ENCODE measurements at regions not wholly inside any gene's neighbourhood (a gene's known extent, or its start where the extent isn't known, plus 50 kb on each side); places are given as distances from the start of the nearest gene placed in this dataset.

DNA sequence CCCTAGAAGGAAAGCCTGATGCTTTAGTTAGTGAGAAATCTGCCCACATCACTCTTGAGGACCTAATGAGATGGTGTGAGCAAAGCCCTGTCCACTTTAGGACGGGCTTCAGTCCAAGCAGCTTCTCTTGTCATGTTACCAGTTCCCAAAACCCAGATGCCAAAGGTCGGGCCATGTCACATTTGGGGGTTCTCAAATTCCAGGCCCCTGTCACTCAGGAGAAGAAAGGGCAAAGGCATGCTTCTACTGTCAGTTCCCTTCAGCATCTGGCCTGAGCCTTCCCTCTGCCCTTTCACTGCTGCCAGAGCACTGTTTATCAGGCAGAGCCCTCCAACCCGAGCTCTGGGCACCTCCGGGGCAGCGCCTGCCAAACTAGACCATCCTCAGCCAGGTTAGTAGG, 556.0 kb downstream of the BNC2 start:
- TF ChIP-seq, protein P1, sequence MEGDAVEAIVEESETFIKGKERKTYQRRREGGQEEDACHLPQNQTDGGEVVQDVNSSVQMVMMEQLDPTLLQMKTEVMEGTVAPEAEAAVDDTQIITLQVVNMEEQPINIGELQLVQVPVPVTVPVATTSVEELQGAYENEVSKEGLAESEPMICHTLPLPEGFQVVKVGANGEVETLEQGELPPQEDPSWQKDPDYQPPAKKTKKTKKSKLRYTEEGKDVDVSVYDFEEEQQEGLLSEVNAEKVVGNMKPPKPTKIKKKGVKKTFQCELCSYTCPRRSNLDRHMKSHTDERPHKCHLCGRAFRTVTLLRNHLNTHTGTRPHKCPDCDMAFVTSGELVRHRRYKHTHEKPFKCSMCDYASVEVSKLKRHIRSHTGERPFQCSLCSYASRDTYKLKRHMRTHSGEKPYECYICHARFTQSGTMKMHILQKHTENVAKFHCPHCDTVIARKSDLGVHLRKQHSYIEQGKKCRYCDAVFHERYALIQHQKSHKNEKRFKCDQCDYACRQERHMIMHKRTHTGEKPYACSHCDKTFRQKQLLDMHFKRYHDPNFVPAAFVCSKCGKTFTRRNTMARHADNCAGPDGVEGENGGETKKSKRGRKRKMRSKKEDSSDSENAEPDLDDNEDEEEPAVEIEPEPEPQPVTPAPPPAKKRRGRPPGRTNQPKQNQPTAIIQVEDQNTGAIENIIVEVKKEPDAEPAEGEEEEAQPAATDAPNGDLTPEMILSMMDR (IDR thresholded peaks at IDR 0.05), result no peak
- Histone ChIP-seq H3K4me1 (ENCODE audit: control insufficient read depth in 1 of 2, low read depth in 2 of 2) (peaks cover 13 to 42% of the 10 kb centered on the region in 2 donors), H3K4me3 (no peak overlapping the region), H3K9me3 (no peaks in the 10 kb centered on the region), H3K27ac (no peak overlapping the region), H3K36me3 (no peaks in the 10 kb centered on the region), H3K27me3 (replicated peaks; ENCODE audit: insufficient read depth) (no peaks in the 10 kb centered on the region)
- no peak for DNase-seq (ENCODE audit: low spot score)
- ATAC-seq (ENCODE audit: insufficient number of reproducible peaks, low FRiP score, low read depth), result no peak

DNA sequence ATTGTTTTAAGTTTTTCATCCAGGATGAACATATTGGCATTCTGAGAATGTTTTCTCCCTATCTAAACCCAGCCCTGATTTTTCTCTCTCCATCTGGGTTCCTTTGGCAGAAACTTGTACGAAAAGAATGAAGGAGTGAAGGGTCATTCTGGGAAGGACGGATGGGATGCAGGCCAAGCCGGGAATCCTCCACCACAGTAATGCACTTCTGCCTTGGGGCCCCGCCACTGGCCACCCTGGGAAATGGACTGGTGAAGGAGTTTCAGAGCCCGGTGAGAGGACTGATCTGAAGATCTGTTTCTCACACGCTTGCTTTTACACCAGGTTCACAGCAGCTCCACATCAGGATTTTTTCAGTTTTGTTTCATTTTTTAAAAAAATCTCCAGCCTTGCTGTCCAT, 554.8 kb downstream of the BNC2 start:
- Histone ChIP-seq H3K36me3 (no peaks in the 10 kb centered on the region), H3K4me3 (no peak overlapping the region), H3K27me3 (replicated peaks; ENCODE audit: insufficient read depth) (no peaks in the 10 kb centered on the region), H3K27ac (no peak overlapping the region), H3K9me3 (no peaks in the 10 kb centered on the region), H3K4me1 (ENCODE audit: control insufficient read depth in 1 of 2, low read depth in 2 of 2) (peaks cover 13 to 35% of the 10 kb centered on the region in 2 donors)
- DNase-seq (ENCODE audit: low spot score) (no peak), ATAC-seq (ENCODE audit: insufficient number of reproducible peaks, low FRiP score, low read depth) (no peak)
- TF ChIP-seq, protein P1 (IDR thresholded peaks at IDR 0.05), result no peak

DNA sequence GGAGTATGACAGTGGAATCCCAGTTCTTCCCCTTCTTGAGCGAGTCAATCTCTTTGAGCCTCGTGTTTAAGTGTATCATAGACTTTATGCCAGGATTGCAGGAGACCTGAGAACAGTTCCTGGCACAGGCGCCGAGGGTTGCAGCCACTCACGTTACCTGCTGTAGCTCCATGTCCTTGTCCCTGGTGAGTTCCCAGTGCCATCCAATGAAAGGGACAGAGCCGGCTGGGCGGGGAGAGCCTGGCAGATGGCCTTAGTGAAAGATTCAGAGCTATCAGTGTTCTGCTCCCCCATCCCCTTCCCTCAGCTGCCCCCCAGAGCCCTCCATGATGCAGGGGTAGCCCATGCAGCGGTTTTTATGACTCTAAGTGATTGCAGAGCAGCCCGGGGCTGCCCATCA, 554.0 kb downstream of the BNC2 start:
- Histone ChIP-seq H3K27me3 (replicated peaks; ENCODE audit: insufficient read depth) (no peaks in the 10 kb centered on the region), H3K4me1 (ENCODE audit: control insufficient read depth in 1 of 2, low read depth in 2 of 2) (peaks cover 13 to 40% of the 10 kb centered on the region in 2 donors), H3K27ac (no peak overlapping the region), H3K9me3 (no peaks in the 10 kb centered on the region), H3K4me3 (no peak overlapping the region), H3K36me3 (no peaks in the 10 kb centered on the region)
- DNase-seq (ENCODE audit: low spot score) (no peak), ATAC-seq (ENCODE audit: insufficient number of reproducible peaks, low FRiP score, low read depth) (no peak)
- TF ChIP-seq, protein P1 (IDR thresholded peaks at IDR 0.05), result no peak

DNA sequence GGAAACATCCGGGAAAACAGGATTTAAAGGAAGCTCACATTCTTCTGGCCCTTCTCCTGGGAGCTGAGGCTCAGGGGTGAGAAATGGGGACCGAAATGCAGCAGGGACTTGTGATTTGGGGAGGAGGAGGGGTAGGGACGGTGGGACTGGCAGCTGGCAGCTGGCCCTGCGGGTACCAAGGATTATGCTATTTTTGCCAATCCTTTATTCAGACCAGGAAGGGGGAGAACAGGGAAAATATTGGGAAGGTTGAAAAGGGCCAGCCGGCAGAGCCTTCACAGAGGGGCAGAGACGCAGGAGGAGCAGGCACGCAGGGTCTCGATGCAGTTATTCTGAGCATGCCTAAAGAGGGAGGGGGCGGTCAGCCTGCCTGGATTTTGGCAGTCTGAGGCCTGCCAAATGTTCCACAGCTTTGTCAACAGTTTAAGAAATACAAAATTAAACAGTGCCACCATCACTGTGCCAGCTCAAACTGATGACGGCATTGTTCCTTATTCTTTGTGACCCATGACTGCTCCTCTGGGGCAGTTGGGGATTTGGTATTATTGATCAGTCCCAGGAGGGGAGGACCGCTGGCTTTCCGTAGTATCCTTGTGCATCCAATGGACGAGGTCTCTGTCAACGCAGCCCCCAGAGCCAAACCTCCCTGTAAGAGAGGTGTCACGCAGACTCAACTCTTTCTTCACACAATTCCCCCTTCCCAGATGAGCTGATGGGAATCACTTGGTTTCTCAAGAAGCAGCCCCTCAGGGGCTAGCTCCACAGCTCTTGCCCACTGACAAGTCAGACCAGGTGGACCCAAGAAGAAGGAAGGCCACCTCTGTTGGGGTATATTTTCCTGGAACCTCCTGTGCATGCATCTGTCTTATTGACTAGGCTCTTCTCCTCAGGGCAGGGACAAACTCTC, 553.3 kb downstream of the BNC2 start:
- DNase-seq (ENCODE audit: low spot score) (no peak), ATAC-seq (ENCODE audit: insufficient number of reproducible peaks, low FRiP score, low read depth) (peak; percentile 31)
- H3K27ac ChIP-seq, result peak overlapping the region in 1 of 2 donors; percentile 5
- H3K4me1 ChIP-seq (ENCODE audit: control insufficient read depth in 1 of 2, low read depth in 2 of 2), result peaks cover 13 to 43% of the 10 kb centered on the region in 2 donors
- H3K27me3 ChIP-seq (replicated peaks; ENCODE audit: insufficient read depth), result no peaks in the 10 kb centered on the region
- no peaks in the 10 kb centered on the region for H3K9me3 ChIP-seq
- H3K36me3 ChIP-seq, result no peaks in the 10 kb centered on the region
- TF ChIP-seq, protein P1 (IDR thresholded peaks at IDR 0.05), result no peak
- H3K4me3 ChIP-seq, result peak overlapping the region; percentile 26

DNA sequence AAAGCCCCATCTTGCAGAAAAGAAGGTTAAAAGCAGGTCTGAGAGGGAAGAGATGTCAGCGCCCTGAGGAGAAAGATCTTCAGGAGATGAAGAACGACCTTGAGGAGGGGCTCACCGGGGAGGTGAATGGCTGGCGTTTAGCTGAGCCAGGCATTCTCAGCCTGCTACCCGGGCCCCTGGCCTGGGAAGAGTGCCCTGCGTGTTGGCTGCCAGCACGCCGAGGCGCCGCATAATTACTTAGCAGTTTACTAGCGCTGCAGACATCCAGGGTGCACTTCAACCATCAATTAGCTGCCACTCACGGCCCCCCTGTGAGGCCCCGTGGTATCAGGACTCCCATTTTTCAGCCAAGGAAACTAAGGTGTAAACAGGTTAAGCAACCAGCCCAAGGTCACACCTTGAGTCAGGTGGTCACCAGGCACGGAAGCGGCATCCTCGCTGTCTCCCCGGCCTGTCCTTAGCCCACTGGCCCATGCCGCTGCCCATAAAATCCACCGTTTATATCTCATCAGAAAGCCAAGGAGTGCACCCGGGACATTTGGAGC, 551.9 kb downstream of the BNC2 start:
- H3K27me3 ChIP-seq (replicated peaks; ENCODE audit: insufficient read depth), result no peaks in the 10 kb centered on the region
- DNase-seq (ENCODE audit: low spot score) (no peak), ATAC-seq (ENCODE audit: insufficient number of reproducible peaks, low FRiP score, low read depth) (no peak)
- no peaks in the 10 kb centered on the region for H3K36me3 ChIP-seq
- no peak overlapping the region for H3K4me3 ChIP-seq
- TF ChIP-seq, protein P1 (IDR thresholded peaks at IDR 0.05), result no peak
- H3K9me3 ChIP-seq, result no peaks in the 10 kb centered on the region
- H3K27ac ChIP-seq, result no peak overlapping the region
- H3K4me1 ChIP-seq (ENCODE audit: control insufficient read depth in 1 of 2, low read depth in 2 of 2), result peaks cover 13 to 43% of the 10 kb centered on the region in 2 donors

Data from thoracic aorta (tissue), 2 donors.